SK-N-SH (cell line): ENCODE measurements at regions not wholly inside any gene's neighbourhood (a gene's known extent, or its start where the extent isn't known, plus 50 kb on each side); places are given as distances from the start of the nearest gene placed in this dataset.

Source experiments
- CTCF ChIA-PET: fragments of 300-600, 350-600 bp; formaldehyde crosslinking; extraction: SDS; loops from one replicate; lab custom pipeline; 2021; lab: Yijun Ruan, JAX
- POLR2A ChIA-PET: fragments of 350-600 bp; sonication (Branson Sonifier 250); formaldehyde crosslinking; extraction: SDS; loops from one replicate; lab custom pipeline; 2020; ENCODE audit warnings: antibody characterized with exemption, inconsistent platforms; lab: Yijun Ruan, JAX
- DNase-seq: peaks from one replicate; pipeline ENCODE4 v3.0.0; 2012
- H2AFZ ChIP-seq: fragments of 200-600 bp; sonication (generic); 2 replicates; pipeline ENCODE4 v1.8.1; 2016; ENCODE audit warnings: antibody characterized with exemption, mild to moderate bottlenecking, low read depth
- H3F3A ChIP-seq: fragments of 200-600 bp; sonication (generic); replicated peaks from 2 replicates; pipeline ENCODE3; 2016; ENCODE audit warnings: antibody characterized with exemption, mild to moderate bottlenecking; ENCODE audit not compliant: insufficient read depth
- H3K27ac ChIP-seq, 2 experiments: fragments of 200-500 bp in 1 of 2; fragments of 200-600 bp in 1 of 2; sonication (Bioruptor generic) in 1 of 2; sonication (generic), shearing (Covaris generic) in 1 of 2; 2 replicates each; pipeline versions ENCODE4 v1.5.1 to v1.6.1; 2014 to 2016; ENCODE audit warnings: low read depth in 2 of 2, inconsistent platforms in 1 of 2, low read length in 1 of 2, mild to moderate bottlenecking in 1 of 2, mixed read lengths in 1 of 2
- H3K27me3 ChIP-seq: fragments of 200-600 bp; sonication (generic), shearing (Covaris generic); 2 replicates; pipeline ENCODE4 v1.6.1; 2016; ENCODE audit warnings: mixed run types; ENCODE audit not compliant: insufficient read depth
- H3K36me3 ChIP-seq, 2 experiments: fragments of 200-500 bp in 1 of 2; fragments of 200-600 bp in 1 of 2; sonication (Bioruptor generic) in 1 of 2; sonication (generic) in 1 of 2; replicated peaks in 1 of 2; 2 replicates each; pipeline versions ENCODE3 to v1.5.1; 2014 to 2016; ENCODE audit warnings: low read length in 1 of 2, mild to moderate bottlenecking in 1 of 2; ENCODE audit not compliant: insufficient read depth in 2 of 2, control insufficient read depth in 1 of 2
- H3K4me1 ChIP-seq, 2 experiments: fragments of 200-500 bp in 1 of 2; fragments of 200-600 bp in 1 of 2; sonication (Bioruptor generic) in 1 of 2; sonication (generic), shearing (Covaris generic) in 1 of 2; 2 replicates each; pipeline versions ENCODE4 v1.5.1 to v1.6.1; 2014 to 2016; ENCODE audit warnings: low read depth in 1 of 2, low read length in 1 of 2, mixed run types in 1 of 2; ENCODE audit not compliant: insufficient read depth in 2 of 2, control insufficient read depth in 1 of 2
- H3K4me2 ChIP-seq: fragments of 200-600 bp; sonication (generic), shearing (Covaris generic); 2 replicates; pipeline ENCODE4 v1.6.1; 2017; ENCODE audit warnings: mixed run types
- H3K4me3 ChIP-seq, 2 experiments: fragments of 200-500 bp in 1 of 2; fragments of 200-600 bp in 1 of 2; sonication (Bioruptor generic) in 1 of 2; sonication (generic), shearing (Covaris generic) in 1 of 2; 2 replicates each; pipeline versions ENCODE4 v1.5.1 to v1.8.1; 2014 to 2016; ENCODE audit warnings: low read depth in 2 of 2, inconsistent platforms in 1 of 2, low read length in 1 of 2, mild to moderate bottlenecking in 1 of 2, mixed read lengths in 1 of 2, moderate library complexity in 1 of 2
- H3K79me2 ChIP-seq: fragments of 200-600 bp; sonication (generic); 2 replicates; pipeline ENCODE4 v1.8.1; 2017; ENCODE audit warnings: mild to moderate bottlenecking; ENCODE audit not compliant: insufficient read depth
- H3K9ac ChIP-seq: fragments of 200-600 bp; sonication (generic); 2 replicates; pipeline ENCODE4 v1.6.1; 2017; ENCODE audit warnings: mixed run types
- H3K9me2 ChIP-seq: fragments of 200-600 bp; sonication (generic); 2 replicates; pipeline ENCODE4 v1.6.1; 2017; ENCODE audit warnings: mixed run types
- H3K9me3 ChIP-seq: fragments of 200-600 bp; sonication (generic); 2 replicates; pipeline ENCODE4 v1.6.1; 2017; ENCODE audit warnings: mixed run types, mild to moderate bottlenecking, moderate library complexity
- H4K20me1 ChIP-seq: fragments of 200-600 bp; sonication (generic); 2 replicates; pipeline ENCODE4 v1.6.1; 2017; ENCODE audit warnings: mild to moderate bottlenecking, mixed run types; ENCODE audit not compliant: insufficient read depth
- ELF1 ChIP-seq: IDR thresholded peaks from 2 replicates; pipeline ENCODE4 v1.4.0; 2012
- EP300 ChIP-seq, 2 experiments: IDR thresholded peaks; 2 replicates each; pipeline versions ENCODE4 v1.4.0 to v1.6.1; 2012; ENCODE audit warnings: borderline replicate concordance in 1 of 2, low read depth in 1 of 2, low read length in 1 of 2
- FOXJ3 ChIP-seq: sonication (generic); formaldehyde crosslinking; IDR thresholded peaks from 2 replicates; pipeline ENCODE4 v1.5.1; 2020; ENCODE audit warnings: mild to moderate bottlenecking, missing genetic modification reagents
- GATA2 ChIP-seq: sonication (generic); formaldehyde crosslinking; IDR thresholded peaks from 2 replicates; pipeline ENCODE4 v1.5.0; 2020; ENCODE audit warnings: mild to moderate bottlenecking, missing genetic modification reagents
- JUND ChIP-seq: IDR thresholded peaks from 2 replicates; pipeline ENCODE4 v1.4.0; 2012
- MAX ChIP-seq: IDR thresholded peaks from 2 replicates; pipeline ENCODE4 v1.4.0; 2012; ENCODE audit warnings: low read depth
- MEF2A ChIP-seq: IDR thresholded peaks from 2 replicates; pipeline ENCODE4 v1.4.0; 2012; ENCODE audit warnings: low read depth, borderline replicate concordance
- NFIC ChIP-seq: IDR thresholded peaks from 2 replicates; pipeline ENCODE4 v1.4.0; 2012; ENCODE audit warnings: borderline replicate concordance
- PBX3 ChIP-seq: IDR thresholded peaks from 2 replicates; pipeline ENCODE4; 2012
- POLR2AphosphoS5 ChIP-seq: IDR thresholded peaks from 2 replicates; pipeline ENCODE4 v1.6.1; 2012; ENCODE audit warnings: low read depth, low read length
- REST ChIP-seq: IDR thresholded peaks from 2 replicates; pipeline ENCODE4 v1.6.1; 2012; ENCODE audit warnings: mild to moderate bottlenecking, low read depth, low read length, moderate library complexity
- RFX5 ChIP-seq: IDR thresholded peaks from 2 replicates; pipeline ENCODE4 v1.6.1; 2012; ENCODE audit warnings: mild to moderate bottlenecking, improper control_type of control experiment, low read length
- RXRA ChIP-seq: IDR thresholded peaks from 2 replicates; pipeline ENCODE4 v1.4.0; 2012; ENCODE audit warnings: low read depth, mild to moderate bottlenecking, borderline replicate concordance
- SIN3A ChIP-seq: IDR thresholded peaks from 2 replicates; pipeline ENCODE4 v1.6.1; 2012; ENCODE audit warnings: low read depth, mild to moderate bottlenecking, low read length, moderate library complexity, borderline replicate concordance
- TAF1 ChIP-seq: IDR thresholded peaks from 2 replicates; pipeline ENCODE4 v1.6.1; 2012; ENCODE audit warnings: low read depth, mild to moderate bottlenecking, low read length, moderate library complexity, borderline replicate concordance
- TEAD4 ChIP-seq: IDR thresholded peaks from 2 replicates; pipeline ENCODE4 v1.4.0; 2012; ENCODE audit warnings: mild to moderate bottlenecking, borderline replicate concordance; ENCODE audit not compliant: insufficient read depth
- USF1 ChIP-seq: IDR thresholded peaks from 2 replicates; pipeline ENCODE4 v1.4.0; 2012; ENCODE audit warnings: low read depth, borderline replicate concordance
- YY1 ChIP-seq: IDR thresholded peaks from 2 replicates; pipeline ENCODE4 v1.4.0; 2012; ENCODE audit warnings: low read depth, mild to moderate bottlenecking
- ZBTB33 ChIP-seq: IDR thresholded peaks from 2 replicates; pipeline ENCODE4 v1.4.0; 2012; ENCODE audit warnings: low read depth, borderline replicate concordance
- WGBS: methylation state at CpG from one replicate; pipeline ENCODE4 v1.1.6; 2017; ENCODE audit warnings: low lambda C conversion rate; 5-methylcytosine and 5-hydroxymethylcytosine counted together

- Histone ChIP-seq H4K20me1 (no peaks in the 10 kb centered on the region), H3K4me2 (no peak overlapping the region), H3K4me3 (no peak overlapping the region), H3K36me3 (no peaks in the 10 kb centered on the region), H3K9me2 (no peaks in the 10 kb centered on the region), H3K9me3 (no peaks in the 10 kb centered on the region), H3K27me3 (no peaks in the 10 kb centered on the region), H3K4me1 (no peaks in the 10 kb centered on the region), H3K27ac (no peak overlapping the region), H2AFZ (no peak overlapping the region), H3F3A (no peaks in the 10 kb centered on the region), H3K9ac (no peak overlapping the region), H3K79me2 (no peaks in the 10 kb centered on the region)
- 45% methylated on average over 3 of the region's 3 CpGs for WGBS
- ChIA-PET CTCF (interaction anchor here (2.4 to 2.5 kb wide), 2 partner anchors 10 to 13 kb away, joined by 7 to 15 read pairs; no protein-coding TSS in a partner anchor), POLR2A (no interaction called here)
- DNase-seq: no peak
- TF ChIP-seq RFX5 (no peak), POLR2AphosphoS5 (no peak), ZBTB33 (no peak), GATA2 (CRISPR knock-in tag) (no peak), EP300 (IDR thresholded peaks at IDR 0.05; ENCODE audit: borderline replicate concordance in 1 of 2, low read depth in 1 of 2, low read length in 1 of 2) (no peak), JUND (no peak), MEF2A (no peak), TAF1 (no peak), TEAD4 (no peak), SIN3A (no peak), PBX3 (no peak), NFIC (no peak), YY1 (no peak), RXRA (no peak), ELF1 (no peak), USF1 (no peak), FOXJ3 (no peak), MAX (no peak), REST (no peak)
These were observed 446.4 kb downstream of the RASEF start for GRCh38 chr9:82616545-82616944.
